GM12892 (cell line): ENCODE measurements at regions not wholly inside any gene's neighbourhood (a gene's known extent, or its start where the extent isn't known, plus 50 kb on each side); places are given as distances from the start of the nearest gene placed in this dataset.

ENCODE experiments used
- POLR2A ChIP-seq: IDR thresholded peaks from 2 replicates; pipeline ENCODE4 v1.6.1; 2011; ENCODE audit warnings: low read depth, low read length, control low read depth
- POLR2AphosphoS5 ChIP-seq: IDR thresholded peaks from 2 replicates; pipeline ENCODE4 v1.6.1; 2011; ENCODE audit warnings: low read depth, low read length, control low read depth

DNA sequence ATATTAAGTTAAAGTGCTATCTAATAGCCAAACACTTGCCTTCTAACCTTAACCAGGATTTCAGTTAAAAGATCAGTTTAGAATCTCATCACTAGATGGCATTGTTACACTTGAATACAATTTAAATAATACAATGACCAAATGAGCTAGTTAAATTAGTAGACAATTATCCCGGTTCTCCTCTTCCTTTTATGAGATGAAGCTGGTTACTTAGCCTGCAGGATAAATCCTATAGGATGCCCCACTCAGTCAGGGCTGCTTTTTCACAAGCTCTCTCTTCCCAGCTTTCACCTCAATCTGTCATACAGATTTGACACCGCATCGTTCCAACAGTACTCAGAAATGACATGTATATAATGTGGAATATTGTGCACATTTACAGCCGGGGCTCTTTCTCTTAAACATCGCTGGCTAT, 678.8 kb downstream of the KCNJ3 start:
- no peak for TF ChIP-seq POLR2A
- TF ChIP-seq POLR2AphosphoS5: no peak
